Endothelial cell of umbilical vein (primary cell): ENCODE measurements at regions not wholly inside any gene's neighbourhood (a gene's known extent, or its start where the extent isn't known, plus 50 kb on each side); places are given as distances from the start of the nearest gene placed in this dataset.

Source experiments
- BruUV-seq: library from RNA; stranded (reverse); fragments of 400-500 nt; replicated peaks from 2 replicates; lab custom pipeline; 2021; lab: Mats Ljungman, UMichigan
- CTCF ChIA-PET: fragments of 300-600, 350-600 bp; sonication (Branson Sonifier 250); formaldehyde crosslinking; loops from one replicate; lab custom pipeline; 2021; ENCODE audit warnings: antibody characterized with exemption, inconsistent platforms; lab: Charles Lee
- POLR2A ChIA-PET: fragments of 300-600, 350-600 bp; sonication (Branson Sonifier 250); formaldehyde crosslinking; loops from one replicate; lab custom pipeline; 2021; ENCODE audit warnings: antibody characterized with exemption, inconsistent platforms; lab: Charles Lee
- DNase-seq: peaks from one replicate; pipeline ENCODE4 v3.0.0-alpha.2; 2011; ENCODE audit warnings: low read depth, low spot score
- FAIRE-seq: peaks from 2 replicates; lab custom pipeline; 2011; peaks lifted over from hg19 to GRCh38; lab: Jason Lieb, UNC
- H2AFZ ChIP-seq: 2 replicates; pipeline ENCODE4 v1.6.0; 2012; ENCODE audit warnings: low read depth, low read length, control low read depth, inconsistent platforms
- H3K27ac ChIP-seq: 2 replicates; pipeline ENCODE4 v1.5.1; 2011; ENCODE audit warnings: low read depth, mild to moderate bottlenecking, control low read depth, low read length, moderate library complexity; ENCODE audit not compliant: insufficient read depth
- H3K27me3 ChIP-seq, 2 experiments: 2 replicates each; pipeline versions ENCODE4 v1.6.0 to v1.6.1; 2011; ENCODE audit warnings: low read length in 2 of 2, mixed read lengths in 1 of 2; ENCODE audit not compliant: control insufficient read depth in 2 of 2, insufficient read depth in 2 of 2
- H3K36me3 ChIP-seq, 2 experiments: 2 replicates in 1 of 2; 3 replicates in 1 of 2; pipeline ENCODE4 v1.5.1; 2011; ENCODE audit warnings: low read length in 2 of 2, mild to moderate bottlenecking in 1 of 2, moderate library complexity in 1 of 2; ENCODE audit not compliant: control insufficient read depth in 2 of 2, insufficient read depth in 2 of 2; ENCODE audit errors: extremely low read depth in 1 of 2
- H3K4me1 ChIP-seq: 3 replicates; pipeline ENCODE4 v1.5.1; 2011; ENCODE audit warnings: mild to moderate bottlenecking, low read length; ENCODE audit not compliant: control insufficient read depth, insufficient read depth; ENCODE audit errors: extremely low read depth
- H3K4me2 ChIP-seq: 2 replicates; pipeline ENCODE4 v1.6.1; 2011; ENCODE audit warnings: low read length, control low read depth, mixed read lengths; ENCODE audit not compliant: insufficient read depth
- H3K4me3 ChIP-seq, 3 experiments: fragments of 200-600 bp in 1 of 3; sonication (generic), shearing (Covaris generic) in 1 of 3; replicated peaks in 1 of 3; 2 replicates each; pipeline ENCODE4 v1.5.1; 2011 to 2016; ENCODE audit warnings: control low read depth in 3 of 3, low read length in 3 of 3, mild to moderate bottlenecking in 2 of 3, inconsistent platforms in 1 of 3, low read depth in 1 of 3, moderate library complexity in 1 of 3; ENCODE audit not compliant: insufficient read depth in 1 of 3
- H3K79me2 ChIP-seq: 2 replicates; pipeline ENCODE4 v1.6.0; 2012; ENCODE audit warnings: low read length, inconsistent platforms; ENCODE audit not compliant: control insufficient read depth, insufficient read depth
- H3K9ac ChIP-seq: replicated peaks from 2 replicates; pipeline ENCODE3; 2011; ENCODE audit warnings: low read length, control low read depth; ENCODE audit not compliant: insufficient read depth; ENCODE audit errors: extremely low read depth
- H3K9me1 ChIP-seq: replicated peaks from 3 replicates; pipeline ENCODE4 v1.6.0; 2011; ENCODE audit warnings: mild to moderate bottlenecking, low read length; ENCODE audit not compliant: control insufficient read depth, insufficient read depth; ENCODE audit errors: extremely low read depth
- H3K9me3 ChIP-seq: replicated peaks from 2 replicates; pipeline ENCODE4 v1.5.1; 2012; ENCODE audit warnings: low read length, inconsistent platforms; ENCODE audit not compliant: control insufficient read depth, insufficient read depth
- H4K20me1 ChIP-seq: replicated peaks from 2 replicates; pipeline ENCODE3; 2011; ENCODE audit warnings: mild to moderate bottlenecking, low read length; ENCODE audit not compliant: control insufficient read depth, insufficient read depth; ENCODE audit errors: extremely low read depth
- CTCF ChIP-seq, 2 donors: IDR thresholded peaks; 1 replicate in 1 of 2; 2 replicates in 1 of 2; pipeline ENCODE4 v1.5.1; 2011; ENCODE audit warnings: low read length in 2 of 2, mild to moderate bottlenecking in 2 of 2, moderate library complexity in 2 of 2, control low read depth in 1 of 2, inconsistent platforms in 1 of 2, low read depth in 1 of 2; ENCODE audit not compliant: insufficient read depth in 1 of 2; ENCODE audit errors: extremely low read depth in 1 of 2
- EZH2 ChIP-seq: IDR thresholded peaks from 2 replicates; pipeline ENCODE4 v1.6.1; 2012; ENCODE audit warnings: borderline replicate concordance, low read depth, mild to moderate bottlenecking, moderate library complexity, low read length, inconsistent platforms; ENCODE audit not compliant: severe bottlenecking
- FOS ChIP-seq: IDR thresholded peaks from 2 replicates; pipeline ENCODE4 v1.6.1; 2011; ENCODE audit warnings: mild to moderate bottlenecking, low read length, moderate library complexity, borderline replicate concordance; ENCODE audit not compliant: insufficient read depth
- GATA2 ChIP-seq: IDR thresholded peaks from 2 replicates; pipeline ENCODE4 v1.7.0; 2011; ENCODE audit warnings: low read depth, mild to moderate bottlenecking, moderate library complexity, mixed read lengths, low read length; ENCODE audit not compliant: insufficient read length, insufficient read depth
- JUN ChIP-seq: IDR thresholded peaks from 2 replicates; pipeline ENCODE4 v1.6.1; 2011; ENCODE audit warnings: borderline replicate concordance, low read depth; ENCODE audit not compliant: insufficient read length, insufficient read depth
- MYC ChIP-seq: IDR thresholded peaks from one replicate; pipeline ENCODE4 v1.6.1; 2011; ENCODE audit warnings: mild to moderate bottlenecking, low read depth, low read length
- POLR2A ChIP-seq: IDR thresholded peaks from 2 replicates; pipeline ENCODE4 v1.6.1; 2012; ENCODE audit warnings: low read depth, mild to moderate bottlenecking, control low read depth, low read length
- POLR2AphosphoS5 ChIP-seq: IDR thresholded peaks from 2 replicates; pipeline ENCODE4 v1.6.1; 2012; ENCODE audit warnings: low read depth, mild to moderate bottlenecking, control low read depth, low read length, moderate library complexity; ENCODE audit not compliant: insufficient read depth
- dilution Hi-C: fragments of 300-500 bp; cut with MboI; formaldehyde crosslinking; loops from one replicate; pipeline ENCODE4 v1.15.0; 2019; ENCODE audit warnings: low sequenced_read_pairs; ENCODE audit not compliant: extremely low pct_ligation_motif_present
- intact Hi-C: fragments of 100-400 bp; cut with micrococcal nuclease; formaldehyde crosslinking; loops from one replicate; pipeline ENCODE4 v1.10.0; 2022
- TF ChIP-seq, protein P1 (sequence below): IDR thresholded peaks from 2 replicates; pipeline ENCODE4 v1.6.1; 2011; ENCODE audit not compliant: insufficient read depth, insufficient read length

DNA sequence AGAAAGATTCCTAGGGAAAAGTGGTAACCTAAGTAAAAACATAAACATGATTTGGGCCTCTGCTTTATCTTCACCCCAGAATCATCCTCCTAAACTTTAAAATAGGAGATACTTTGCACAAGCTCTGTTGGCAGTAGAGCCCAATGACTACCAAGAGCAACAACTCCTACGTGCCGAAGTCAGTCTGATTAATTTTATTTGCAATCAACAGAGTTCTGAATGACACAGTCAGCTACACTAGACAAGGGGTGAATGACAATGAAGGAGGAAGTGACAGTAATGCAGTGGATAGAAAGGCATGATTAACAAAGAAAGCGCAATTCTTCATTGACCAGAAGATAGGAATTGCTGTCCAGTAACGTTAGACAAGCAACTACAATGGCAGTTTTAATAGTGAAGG lies 957.9 kb upstream of the USP15 start:
- Histone ChIP-seq H3K4me2 (no peak overlapping the region), H2AFZ (no peak overlapping the region), H3K4me1 (no peaks in the 10 kb centered on the region), H3K4me3 (no peak overlapping the region), H3K9ac (no peak overlapping the region), H3K79me2 (no peaks in the 10 kb centered on the region), H3K27ac (no peak overlapping the region), H3K27me3 (no peaks in the 10 kb centered on the region), H3K9me1 (no peaks in the 10 kb centered on the region), H4K20me1 (no peaks in the 10 kb centered on the region), H3K36me3 (no peaks in the 10 kb centered on the region), H3K9me3 (no peaks in the 10 kb centered on the region)
- CTCF ChIA-PET: no interaction called here
- BruUV-seq: no TSS peak
- dilution Hi-C loops: no loop called here
- POLR2A ChIA-PET: no interaction called here
- no peak for FAIRE-seq
- no peak for TF ChIP-seq POLR2A
- no peak for TF ChIP-seq JUN
- no peak for DNase-seq
- intact Hi-C loops: no loop called here

DNA sequence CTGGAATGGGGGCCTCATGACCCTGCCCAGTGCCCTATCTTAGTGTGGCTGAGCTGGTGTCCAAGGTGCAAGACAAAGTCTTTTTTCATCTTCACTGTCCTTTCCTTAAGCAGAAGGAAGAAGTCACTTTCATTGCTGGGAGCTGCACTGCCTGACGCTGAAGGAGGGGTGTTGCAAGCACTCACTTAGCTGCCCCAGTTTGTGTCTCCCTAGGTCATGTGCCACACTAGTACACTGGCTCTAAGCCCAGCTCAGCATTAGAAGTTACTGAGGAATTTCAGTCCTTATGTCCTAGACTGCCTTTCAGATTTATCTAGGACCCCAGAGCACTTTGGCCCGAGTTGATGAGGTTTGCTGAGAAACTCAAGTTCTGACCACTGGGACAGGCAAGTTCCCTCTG lies 952.0 kb upstream of the USP15 start:
- dilution Hi-C loops: no loop called here
- FAIRE-seq: no peak
- H2AFZ ChIP-seq: no peak overlapping the region
- no peaks in the 10 kb centered on the region for H3K79me2 ChIP-seq
- H4K20me1 ChIP-seq: no peaks in the 10 kb centered on the region
- no peak for TF ChIP-seq POLR2A
- no peak for TF ChIP-seq FOS
- TF ChIP-seq, protein P1, sequence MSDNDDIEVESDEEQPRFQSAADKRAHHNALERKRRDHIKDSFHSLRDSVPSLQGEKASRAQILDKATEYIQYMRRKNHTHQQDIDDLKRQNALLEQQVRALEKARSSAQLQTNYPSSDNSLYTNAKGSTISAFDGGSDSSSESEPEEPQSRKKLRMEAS: no peak
- TF ChIP-seq EZH2: no peak
- TF ChIP-seq JUN: no peak
- no peak for TF ChIP-seq POLR2AphosphoS5
- no peak for TF ChIP-seq MYC
- TF ChIP-seq CTCF (IDR thresholded peaks at IDR 0.05; ENCODE audit: extremely low read depth in 1 of 2, insufficient read depth in 1 of 2, low read depth in 1 of 2, low read length in 2 of 2): no peak
- TF ChIP-seq GATA2: no peak
- no peaks in the 10 kb centered on the region for H3K27me3 ChIP-seq
- no TSS peak for BruUV-seq
- no peaks in the 10 kb centered on the region for H3K9me1 ChIP-seq
- no peak overlapping the region for H3K9ac ChIP-seq
- H3K9me3 ChIP-seq: peaks cover 4% of the 10 kb centered on the region
- H3K4me3 ChIP-seq: no peak overlapping the region
- ChIA-PET POLR2A (no interaction called here), CTCF (no interaction called here)
- H3K4me2 ChIP-seq: no peak overlapping the region
- intact Hi-C loops: no loop called here
- no peak for DNase-seq
- no peaks in the 10 kb centered on the region for H3K36me3 ChIP-seq
- no peak overlapping the region for H3K27ac ChIP-seq
- no peaks in the 10 kb centered on the region for H3K4me1 ChIP-seq
